Lower leg skin (tissue), 4 donors: ENCODE measurements at regions not wholly inside any gene's neighbourhood (a gene's known extent, or its start where the extent isn't known, plus 50 kb on each side); places are given as distances from the start of the nearest gene placed in this dataset.

Source experiments
- DNase-seq, 2 donors: peaks; one replicate each; pipeline ENCODE4 v3.0.0-alpha.2; 2019; ENCODE audit warnings: low spot score in 2 of 2
- H3K4me3 ChIP-seq: fragments of 200-600 bp; sonication (generic); 2 replicates; pipeline ENCODE4 v1.5.1; 2017; ENCODE audit warnings: mild to moderate bottlenecking, low read depth; ENCODE audit not compliant: poor library complexity, severe bottlenecking
- POLR2A ChIP-seq, 2 donors: fragments of 450-650 bp; IDR thresholded peaks; one replicate each; pipeline ENCODE4 v1.6.1; 2016 to 2017; ENCODE audit warnings: antibody characterized with exemption in 2 of 2, mild to moderate bottlenecking in 1 of 2, moderate library complexity in 1 of 2
- WGBS, 2 donors: methylation state at CpG; one replicate each; pipeline ENCODE4 v1.1.5; 2018; 5-methylcytosine and 5-hydroxymethylcytosine counted together
- intact Hi-C: fragments of 100-400 bp; cut with DNase I; formaldehyde crosslinking; loops from one replicate; pipeline ENCODE4 v1.15.0; 2023; ENCODE audit warnings: low total_unique reads
- TF ChIP-seq, protein P1 (sequence below), 3 donors: fragments of 450-650 bp; IDR thresholded peaks; one replicate each; pipeline ENCODE4 v1.5.1; 2016; ENCODE audit warnings: antibody characterized with exemption in 3 of 3, mild to moderate bottlenecking in 3 of 3, moderate library complexity in 2 of 3

DNA sequence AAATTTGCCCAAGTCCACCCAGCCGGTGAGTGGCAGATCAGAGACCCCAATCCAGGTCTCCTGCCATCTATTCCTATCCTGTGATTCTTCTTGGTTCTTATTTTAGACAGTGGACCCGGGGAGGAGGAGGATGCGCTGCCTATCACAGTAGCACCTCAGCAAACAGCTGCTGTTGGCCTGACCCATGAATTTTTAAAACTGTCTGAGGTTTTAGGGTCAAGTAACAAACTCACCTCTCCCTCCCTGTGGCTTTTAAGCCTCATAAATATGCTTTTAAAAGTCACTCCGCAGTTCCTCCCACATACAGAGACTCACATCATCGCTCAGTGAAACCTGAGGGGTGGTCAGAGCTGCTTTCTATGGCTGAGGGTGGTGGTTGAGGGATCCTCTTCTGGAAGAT lies 128.6 kb downstream of the NAV1 start:
- TF ChIP-seq POLR2A (IDR thresholded peaks at IDR 0.05), result no peak
- TF ChIP-seq, protein P1, sequence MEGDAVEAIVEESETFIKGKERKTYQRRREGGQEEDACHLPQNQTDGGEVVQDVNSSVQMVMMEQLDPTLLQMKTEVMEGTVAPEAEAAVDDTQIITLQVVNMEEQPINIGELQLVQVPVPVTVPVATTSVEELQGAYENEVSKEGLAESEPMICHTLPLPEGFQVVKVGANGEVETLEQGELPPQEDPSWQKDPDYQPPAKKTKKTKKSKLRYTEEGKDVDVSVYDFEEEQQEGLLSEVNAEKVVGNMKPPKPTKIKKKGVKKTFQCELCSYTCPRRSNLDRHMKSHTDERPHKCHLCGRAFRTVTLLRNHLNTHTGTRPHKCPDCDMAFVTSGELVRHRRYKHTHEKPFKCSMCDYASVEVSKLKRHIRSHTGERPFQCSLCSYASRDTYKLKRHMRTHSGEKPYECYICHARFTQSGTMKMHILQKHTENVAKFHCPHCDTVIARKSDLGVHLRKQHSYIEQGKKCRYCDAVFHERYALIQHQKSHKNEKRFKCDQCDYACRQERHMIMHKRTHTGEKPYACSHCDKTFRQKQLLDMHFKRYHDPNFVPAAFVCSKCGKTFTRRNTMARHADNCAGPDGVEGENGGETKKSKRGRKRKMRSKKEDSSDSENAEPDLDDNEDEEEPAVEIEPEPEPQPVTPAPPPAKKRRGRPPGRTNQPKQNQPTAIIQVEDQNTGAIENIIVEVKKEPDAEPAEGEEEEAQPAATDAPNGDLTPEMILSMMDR (IDR thresholded peaks at IDR 0.05), result no peak
- intact Hi-C loops, result no loop called here
- WGBS, 2 donors, result 92 to 93% methylated on average over 5 of the region's 5 CpGs
- no peak for DNase-seq
- H3K4me3 ChIP-seq, result no peak overlapping the region

DNA sequence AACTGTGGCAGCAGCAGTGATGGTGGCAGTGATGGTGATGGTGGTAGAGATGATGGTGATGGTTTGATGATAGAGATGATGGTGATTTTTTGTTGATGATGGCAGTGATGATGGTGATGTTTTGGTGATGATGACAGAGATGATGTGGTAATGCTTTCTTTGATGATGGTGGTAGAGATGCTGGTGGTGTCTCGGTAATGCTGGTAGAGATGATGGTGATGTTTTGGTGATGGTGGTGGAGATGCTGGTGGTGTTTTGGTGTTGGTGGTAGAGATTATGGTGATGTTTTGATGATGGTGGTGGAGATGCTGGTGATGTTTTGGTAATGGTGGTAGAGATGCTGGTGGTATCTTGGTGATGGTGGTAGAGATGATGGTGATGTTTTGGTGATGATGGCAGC lies 131.6 kb downstream of the NAV1 start:
- no peak for DNase-seq
- no peak overlapping the region for H3K4me3 ChIP-seq
- TF ChIP-seq, protein P1 (IDR thresholded peaks at IDR 0.05), result no peak
- no peak for TF ChIP-seq POLR2A (IDR thresholded peaks at IDR 0.05)
- intact Hi-C loops, result no loop called here
- WGBS, 2 donors, result 97 to 98% methylated on average over 1 of the region's 1 CpG

DNA sequence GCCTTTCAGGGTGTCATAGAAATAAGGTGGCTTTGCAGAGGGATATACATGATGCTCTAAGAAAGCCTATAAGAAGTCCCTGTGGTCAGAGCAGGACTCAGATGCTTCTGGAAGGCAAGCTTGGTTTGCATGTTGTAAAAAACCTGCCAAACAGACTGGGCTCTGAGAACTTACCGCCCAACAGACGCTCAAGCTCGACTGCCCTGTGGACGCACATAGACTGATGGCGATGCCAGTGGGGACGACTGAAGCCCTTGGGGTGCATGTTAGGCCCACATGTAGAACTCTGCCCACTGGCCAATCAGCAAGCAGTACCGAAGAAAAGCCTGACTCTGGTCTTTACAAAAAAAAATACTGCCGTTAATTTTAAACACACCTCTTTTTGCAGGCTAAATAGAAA lies 133.8 kb downstream of the NAV1 start:
- no peak for TF ChIP-seq POLR2A (IDR thresholded peaks at IDR 0.05)
- TF ChIP-seq, protein P1 (IDR thresholded peaks at IDR 0.05), result no peak
- no peak overlapping the region for H3K4me3 ChIP-seq
- WGBS, 2 donors, result 78 to 81% methylated on average over 8 of the region's 8 CpGs
- intact Hi-C loops, result no loop called here
- DNase-seq, result peak in 1 of 2 donors; percentile 62

DNA sequence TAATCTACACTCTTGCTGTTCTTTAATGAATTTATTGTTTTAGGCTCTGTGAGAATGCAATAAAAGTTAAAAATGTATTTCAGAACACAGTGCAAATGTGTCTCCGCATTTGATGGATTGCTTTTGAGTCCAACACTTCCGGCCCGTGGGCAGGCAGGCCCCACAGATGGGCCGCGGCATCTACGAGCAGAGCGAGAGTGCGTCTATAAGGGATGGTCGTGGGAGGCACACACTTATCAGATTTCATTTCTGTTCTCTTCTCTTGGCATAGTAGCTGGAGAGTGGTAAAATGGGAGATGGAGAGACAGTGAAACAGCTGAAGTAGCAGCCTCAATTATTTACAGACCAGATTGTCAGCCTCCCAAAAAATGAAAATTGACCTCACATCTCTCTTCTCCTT lies 134.2 kb downstream of the NAV1 start:
- WGBS, 2 donors, result 77 to 88% methylated on average over 9 of the region's 9 CpGs

DNA sequence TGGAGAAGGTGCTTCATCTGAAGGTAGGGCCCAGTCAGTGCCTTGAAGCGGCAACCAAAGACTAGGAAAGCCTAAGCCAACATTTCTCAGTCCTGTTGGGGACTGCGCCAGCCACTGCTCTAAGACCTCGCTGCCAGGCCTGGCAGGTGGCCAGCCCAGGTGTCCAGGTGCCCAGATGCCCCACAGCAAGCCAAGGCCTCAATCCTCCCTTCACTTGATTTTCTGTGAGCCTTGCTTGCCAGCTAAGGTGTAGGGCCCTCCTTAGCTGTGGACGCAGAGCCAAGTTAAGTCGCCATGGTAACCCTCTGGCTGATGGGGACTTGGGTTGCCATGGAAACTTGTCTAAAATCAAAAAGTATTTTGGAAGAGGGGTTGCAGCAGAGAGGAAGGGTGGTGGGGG lies 135.0 kb downstream of the NAV1 start:
- no peak for TF ChIP-seq POLR2A (IDR thresholded peaks at IDR 0.05)
- TF ChIP-seq, protein P1 (IDR thresholded peaks at IDR 0.05), result no peak
- no peak overlapping the region for H3K4me3 ChIP-seq
- intact Hi-C loops, result no loop called here
- WGBS, 2 donors, result 91% methylated on average over 5 of the region's 5 CpGs
- DNase-seq, result peak in 1 of 2 donors; percentile 50

More for the DNA sequence above, 134.2 kb downstream of the NAV1 start:
- DNase-seq, result no peak
- H3K4me3 ChIP-seq, result no peak overlapping the region
- TF ChIP-seq POLR2A (IDR thresholded peaks at IDR 0.05), result no peak
- TF ChIP-seq, protein P1 (IDR thresholded peaks at IDR 0.05), result no peak
- intact Hi-C loops, result no loop called here

DNA sequence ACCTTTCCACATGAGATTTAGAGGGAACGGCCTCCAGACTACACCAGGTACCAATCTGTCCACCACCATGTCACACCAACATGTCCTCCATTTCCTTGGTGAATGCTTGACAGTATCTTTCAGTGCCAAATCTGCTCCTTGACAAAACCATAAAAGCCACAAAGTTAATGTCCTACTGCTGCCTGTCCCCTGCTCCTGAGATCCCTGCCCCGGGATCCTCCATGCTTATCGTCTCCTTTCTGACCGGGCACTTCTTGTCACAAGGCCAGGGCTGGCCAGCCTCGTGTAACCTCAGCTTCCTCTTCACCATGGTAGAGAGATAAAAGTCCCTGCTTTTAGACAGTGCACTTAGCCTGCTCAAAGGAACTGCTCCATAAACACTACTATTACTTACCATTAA lies 136.2 kb downstream of the NAV1 start:
- intact Hi-C loops, result no loop called here

More for the DNA sequence above, 136.2 kb downstream of the NAV1 start:
- 62% methylated on average over 5 of the region's 5 CpGs for WGBS, 2 donors
- TF ChIP-seq, protein P1 (IDR thresholded peaks at IDR 0.05), result no peak
- no peak for TF ChIP-seq POLR2A (IDR thresholded peaks at IDR 0.05)
- DNase-seq, result no peak
- H3K4me3 ChIP-seq, result no peak overlapping the region
